ENCODE measurements at regions not wholly inside any gene's neighbourhood (a gene's known extent, or its start where the extent isn't known, plus 50 kb on each side); places are given as distances from the start of the nearest gene placed in this dataset.

DNA sequence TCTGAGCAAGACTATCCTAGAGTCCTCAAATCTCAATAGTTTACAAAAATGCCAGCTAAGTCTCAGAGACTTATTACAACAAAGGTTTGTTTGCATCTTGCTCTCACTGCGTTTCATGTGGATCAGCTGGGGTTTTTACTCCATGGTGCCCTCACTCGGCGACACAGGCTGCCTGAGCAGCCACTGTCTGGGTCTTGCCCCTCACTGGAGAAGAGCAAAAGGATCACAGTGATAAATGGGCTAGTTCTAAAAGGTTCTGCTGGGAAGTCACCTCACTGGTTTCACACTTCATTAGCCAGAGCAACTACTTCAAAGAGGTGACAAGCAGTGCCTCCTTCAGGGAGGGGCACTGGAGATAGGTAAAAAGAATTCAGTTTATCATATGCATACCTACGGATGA is 392.0 kb downstream of the RPL10L start:
- no peaks in the 10 kb centered on the region for H3K4me1 Mint-ChIP-seq
- ATAC-seq (ENCODE audit: low read depth), result no peak
- ChIA-PET POLR2A (no interaction called here), CTCF (no interaction called here)
- no peak for DNase-seq
- intact Hi-C loops (cut with micrococcal nuclease), result no loop called here
- TF ChIP-seq, protein P1, sequence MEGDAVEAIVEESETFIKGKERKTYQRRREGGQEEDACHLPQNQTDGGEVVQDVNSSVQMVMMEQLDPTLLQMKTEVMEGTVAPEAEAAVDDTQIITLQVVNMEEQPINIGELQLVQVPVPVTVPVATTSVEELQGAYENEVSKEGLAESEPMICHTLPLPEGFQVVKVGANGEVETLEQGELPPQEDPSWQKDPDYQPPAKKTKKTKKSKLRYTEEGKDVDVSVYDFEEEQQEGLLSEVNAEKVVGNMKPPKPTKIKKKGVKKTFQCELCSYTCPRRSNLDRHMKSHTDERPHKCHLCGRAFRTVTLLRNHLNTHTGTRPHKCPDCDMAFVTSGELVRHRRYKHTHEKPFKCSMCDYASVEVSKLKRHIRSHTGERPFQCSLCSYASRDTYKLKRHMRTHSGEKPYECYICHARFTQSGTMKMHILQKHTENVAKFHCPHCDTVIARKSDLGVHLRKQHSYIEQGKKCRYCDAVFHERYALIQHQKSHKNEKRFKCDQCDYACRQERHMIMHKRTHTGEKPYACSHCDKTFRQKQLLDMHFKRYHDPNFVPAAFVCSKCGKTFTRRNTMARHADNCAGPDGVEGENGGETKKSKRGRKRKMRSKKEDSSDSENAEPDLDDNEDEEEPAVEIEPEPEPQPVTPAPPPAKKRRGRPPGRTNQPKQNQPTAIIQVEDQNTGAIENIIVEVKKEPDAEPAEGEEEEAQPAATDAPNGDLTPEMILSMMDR (IDR thresholded peaks at IDR 0.05), result no peak
- no peaks in the 10 kb centered on the region for H3K27me3 Mint-ChIP-seq
- H3K4me3 Mint-ChIP-seq, result no peak overlapping the region
- no peaks in the 10 kb centered on the region for H3K36me3 Mint-ChIP-seq (ENCODE audit: low read depth)
- H3K9me3 Mint-ChIP-seq, result no peaks in the 10 kb centered on the region
- no peak overlapping the region for H3K27ac Mint-ChIP-seq

DNA sequence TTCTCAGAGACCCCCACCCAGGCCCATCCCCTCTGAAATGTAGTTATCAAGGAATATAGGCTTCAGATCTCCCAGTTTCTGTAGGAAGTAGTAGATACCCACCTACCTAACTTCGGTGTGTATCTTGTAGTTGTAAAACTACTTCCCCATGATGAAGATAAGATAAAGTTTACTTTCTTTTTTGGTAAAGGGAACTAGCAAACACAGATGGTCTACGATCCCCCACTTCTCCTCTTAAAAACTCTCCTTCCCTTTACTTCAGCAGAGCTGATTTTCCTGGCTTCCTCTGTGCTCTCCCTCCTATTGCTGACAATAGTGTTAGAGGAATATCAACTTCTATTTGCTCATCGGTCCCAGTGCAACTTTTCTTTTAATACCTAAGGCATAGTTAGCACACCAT is 395.2 kb downstream of the RPL10L start:
- CTCF ChIA-PET, result no interaction called here
- POLR2A ChIA-PET, result no interaction called here
- TF ChIP-seq, protein P1 (IDR thresholded peaks at IDR 0.05), result no peak
- H3K36me3 Mint-ChIP-seq (ENCODE audit: low read depth), result no peaks in the 10 kb centered on the region
- no peak overlapping the region for H3K27ac Mint-ChIP-seq
- intact Hi-C loops (cut with micrococcal nuclease), result no loop called here
- H3K9me3 Mint-ChIP-seq, result peaks cover 2% of the 10 kb centered on the region
- H3K4me3 Mint-ChIP-seq, result no peak overlapping the region
- DNase-seq (no peak), ATAC-seq (ENCODE audit: low read depth) (no peak)
- H3K27me3 Mint-ChIP-seq, result no peaks in the 10 kb centered on the region
- H3K4me1 Mint-ChIP-seq, result no peaks in the 10 kb centered on the region

DNA sequence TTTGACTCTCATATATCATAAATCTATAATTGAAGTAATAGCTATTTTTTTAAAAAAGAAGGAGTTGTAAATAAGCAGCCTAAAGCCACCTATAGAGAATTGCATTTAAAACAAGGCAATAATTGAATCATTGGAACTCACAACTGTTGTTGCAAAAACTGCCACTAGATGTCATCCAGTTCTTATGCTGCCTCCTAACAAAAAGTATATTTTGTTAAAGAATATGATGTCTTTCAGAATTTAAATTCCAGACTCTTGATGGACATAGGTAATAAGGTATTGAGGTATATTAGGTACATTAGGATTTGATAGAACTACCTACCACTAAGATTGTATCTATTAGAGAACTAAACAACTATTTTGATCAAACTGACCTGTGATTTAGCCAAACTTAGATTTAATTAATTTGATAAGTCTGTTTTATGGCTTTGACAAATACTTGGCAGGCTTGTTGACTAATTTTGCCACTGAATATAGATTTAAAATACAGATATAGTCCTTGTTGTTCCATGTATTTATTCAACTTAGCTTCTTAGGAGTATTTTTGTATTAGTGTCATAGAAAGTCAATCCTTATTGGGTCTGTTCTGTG is 401.4 kb downstream of the RPL10L start:
- no peak for ATAC-seq (ENCODE audit: low read depth)
- ChIA-PET POLR2A (no interaction called here), CTCF (no interaction called here)
- no peak overlapping the region for H3K27ac Mint-ChIP-seq
- no peak for DNase-seq
- no peak overlapping the region for H3K4me3 Mint-ChIP-seq
- H3K9me3 Mint-ChIP-seq, result peaks cover 2% of the 10 kb centered on the region
- no peaks in the 10 kb centered on the region for H3K36me3 Mint-ChIP-seq (ENCODE audit: low read depth)
- intact Hi-C loops (cut with micrococcal nuclease), result no loop called here
- H3K27me3 Mint-ChIP-seq, result no peaks in the 10 kb centered on the region
- H3K4me1 Mint-ChIP-seq, result no peaks in the 10 kb centered on the region
- TF ChIP-seq, protein P1 (IDR thresholded peaks at IDR 0.05), result no peak

DNA sequence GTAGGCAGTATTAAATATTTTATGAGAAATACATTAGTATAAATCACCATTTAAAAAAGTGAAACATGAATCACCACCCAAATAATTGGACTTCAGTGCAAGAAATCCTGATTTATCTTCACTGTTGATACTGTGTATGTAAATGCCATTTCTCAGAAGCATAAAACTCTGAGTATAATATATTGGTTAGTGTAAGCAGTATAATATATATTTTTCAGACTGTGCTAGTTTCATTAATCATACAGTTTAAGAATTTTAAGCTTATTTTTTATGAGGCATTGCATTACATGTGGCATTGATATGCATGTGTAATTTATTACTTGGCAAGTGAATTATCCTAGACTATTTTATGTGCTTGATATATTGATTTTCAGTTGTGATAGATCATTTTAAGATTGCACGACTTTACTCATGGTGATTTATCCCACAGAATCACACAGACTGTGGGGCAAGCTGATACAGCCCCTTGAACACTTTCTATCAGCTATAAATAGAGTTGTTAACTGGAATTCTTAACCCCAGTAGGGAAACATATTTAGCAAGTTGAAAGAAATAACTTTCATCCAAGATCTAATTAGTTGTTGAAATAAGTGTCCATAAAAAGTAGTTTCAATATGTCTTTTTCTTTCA is 403.5 kb downstream of the RPL10L start:
- ChIA-PET POLR2A (no interaction called here), CTCF (no interaction called here)
- Mint-ChIP-seq H3K36me3 (ENCODE audit: low read depth) (no peaks in the 10 kb centered on the region), H3K9me3 (no peaks in the 10 kb centered on the region), H3K4me1 (no peaks in the 10 kb centered on the region), H3K27me3 (no peaks in the 10 kb centered on the region), H3K4me3 (no peak overlapping the region), H3K27ac (no peak overlapping the region)
- ATAC-seq (ENCODE audit: low read depth) (no peak), DNase-seq (no peak)
- intact Hi-C loops (cut with micrococcal nuclease), result no loop called here
- TF ChIP-seq, protein P1 (IDR thresholded peaks at IDR 0.05), result no peak

DNA sequence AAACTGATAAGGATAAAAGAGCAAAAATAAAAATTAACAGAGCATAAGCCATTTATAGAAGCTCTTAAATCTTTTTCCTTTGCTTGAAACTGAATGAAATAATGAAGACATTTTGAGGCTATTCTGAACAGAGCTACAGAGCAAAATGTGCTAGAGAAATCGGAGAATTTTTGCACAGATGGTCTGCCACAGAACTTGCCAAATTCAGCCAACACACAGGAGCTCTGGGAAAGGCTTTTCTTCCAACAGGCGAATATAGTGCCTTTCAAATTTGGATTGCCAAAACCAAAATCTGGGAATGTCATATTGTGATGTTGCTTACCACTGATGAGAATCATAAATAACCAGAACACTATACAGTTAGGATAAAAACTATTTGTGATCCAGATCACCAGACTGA is 406.3 kb downstream of the RPL10L start:
- Mint-ChIP-seq H3K36me3 (ENCODE audit: low read depth) (no peaks in the 10 kb centered on the region), H3K4me3 (no peak overlapping the region), H3K27ac (no peak overlapping the region), H3K4me1 (no peaks in the 10 kb centered on the region), H3K9me3 (no peaks in the 10 kb centered on the region), H3K27me3 (no peaks in the 10 kb centered on the region)
- TF ChIP-seq, protein P1 (IDR thresholded peaks at IDR 0.05), result no peak
- ATAC-seq (ENCODE audit: low read depth), result no peak
- DNase-seq, result no peak
- POLR2A ChIA-PET, result no interaction called here
- intact Hi-C loops (cut with micrococcal nuclease), result no loop called here
- CTCF ChIA-PET, result no interaction called here
